Spleen (tissue), 7 donors: ENCODE measurements at regions not wholly inside any gene's neighbourhood (a gene's known extent, or its start where the extent isn't known, plus 50 kb on each side); places are given as distances from the start of the nearest gene placed in this dataset.

ENCODE experiments used
- CTCF ChIP-seq, 11 experiments: fragments of 200-600 bp in 7 of 11; fragments of 450-650 bp in 4 of 11; sonication (generic) in 4 of 11; IDR thresholded peaks in 8 of 11; conservative IDR thresholded peaks in 3 of 11; 1 replicate in 7 of 11; 2 replicates in 4 of 11; pipeline versions ENCODE4 v1.4.0 to v1.8.0; 2016 to 2021; ENCODE audit warnings: antibody characterized with exemption in 11 of 11, inconsistent platforms in 4 of 11, mild to moderate bottlenecking in 1 of 11
- POLR2A ChIP-seq, 3 donors: fragments of 450-650 bp; IDR thresholded peaks; one replicate each; pipeline ENCODE4 v1.5.1; 2017; ENCODE audit warnings: antibody characterized with exemption in 3 of 3, mild to moderate bottlenecking in 1 of 3
- donor health status: DM: no; HTN: no; CAD: no; lungs with moderate emphysema.
- donor health status: DM: no; HTN: no; CAD: no.
- donor health status: DM: no; HTN: no; CAD: no.

GRCh38 chr12:76264611-76265012 lies 83.6 kb downstream of the BBS10 start:
- TF ChIP-seq CTCF (IDR thresholded peaks at IDR 0.05 in 8 of 11, conservative IDR thresholded peaks at IDR 0.05 in 3 of 11): no peak
- no peak for TF ChIP-seq POLR2A (IDR thresholded peaks at IDR 0.05)
